HL-60/S4 (cell line): ENCODE measurements at regions not wholly inside any gene's neighbourhood (a gene's known extent, or its start where the extent isn't known, plus 50 kb on each side); places are given as distances from the start of the nearest gene placed in this dataset.

Experiments
- in situ Hi-C: fragments of 300-500 bp; cut with MboI; formaldehyde crosslinking; loops from 2 replicates; pipeline ENCODE4 v1.14.3; 2022; ENCODE audit warnings: low sequenced_read_pairs

- in situ Hi-C loops: loop anchor here (10.0 kb wide), 1 partner anchor 109 kb away; no protein-coding TSS in a partner anchor
Observed at GRCh38 chr6:157755746-157756411, 67.2 kb upstream of the SNX9 start.

GRCh38 chr6:157756708-157757429 lies 66.2 kb upstream of the SNX9 start:
- in situ Hi-C loops: loop anchor here (10.0 kb wide), 1 partner anchor 108 kb away; no protein-coding TSS in a partner anchor

GRCh38 chr6:157757430-157758403 lies 65.3 kb upstream of the SNX9 start:
- in situ Hi-C loops: loop anchor here (10.0 kb wide), 1 partner anchor 107 kb away; no protein-coding TSS in a partner anchor

- in situ Hi-C loops: loop anchor here (10.0 kb wide), 1 partner anchor 106 kb away; no protein-coding TSS in a partner anchor
Observed at GRCh38 chr6:157758516-157759023, 64.5 kb upstream of the SNX9 start.

GRCh38 chr6:157759028-157759427 lies 64.0 kb upstream of the SNX9 start:
- in situ Hi-C loops: loop anchor here (10.0 kb wide), 1 partner anchor 106 kb away; no protein-coding TSS in a partner anchor

DNA sequence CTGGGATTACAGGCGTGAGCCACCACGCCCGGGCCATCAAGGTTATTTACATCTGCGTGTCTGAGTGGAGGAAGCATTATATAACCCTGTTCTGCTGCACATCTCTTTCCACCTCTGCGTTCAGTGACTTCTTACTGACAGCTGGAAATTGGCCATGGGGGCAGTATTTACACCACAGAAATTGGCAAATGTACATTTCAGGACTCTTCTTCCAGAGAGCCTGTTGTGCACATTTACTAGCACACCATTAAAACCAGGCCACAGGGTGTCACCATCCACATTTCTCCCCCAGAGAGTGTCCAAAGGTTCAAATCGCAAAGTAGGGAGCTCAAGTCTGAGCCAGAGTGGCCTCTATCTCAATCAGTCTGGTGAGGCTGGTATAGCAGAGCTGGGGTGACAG lies 62.9 kb upstream of the SNX9 start:
- in situ Hi-C loops: no loop called here

GRCh38 chr6:157760589-157761330 lies 62.3 kb upstream of the SNX9 start:
- in situ Hi-C loops: no loop called here

DNA sequence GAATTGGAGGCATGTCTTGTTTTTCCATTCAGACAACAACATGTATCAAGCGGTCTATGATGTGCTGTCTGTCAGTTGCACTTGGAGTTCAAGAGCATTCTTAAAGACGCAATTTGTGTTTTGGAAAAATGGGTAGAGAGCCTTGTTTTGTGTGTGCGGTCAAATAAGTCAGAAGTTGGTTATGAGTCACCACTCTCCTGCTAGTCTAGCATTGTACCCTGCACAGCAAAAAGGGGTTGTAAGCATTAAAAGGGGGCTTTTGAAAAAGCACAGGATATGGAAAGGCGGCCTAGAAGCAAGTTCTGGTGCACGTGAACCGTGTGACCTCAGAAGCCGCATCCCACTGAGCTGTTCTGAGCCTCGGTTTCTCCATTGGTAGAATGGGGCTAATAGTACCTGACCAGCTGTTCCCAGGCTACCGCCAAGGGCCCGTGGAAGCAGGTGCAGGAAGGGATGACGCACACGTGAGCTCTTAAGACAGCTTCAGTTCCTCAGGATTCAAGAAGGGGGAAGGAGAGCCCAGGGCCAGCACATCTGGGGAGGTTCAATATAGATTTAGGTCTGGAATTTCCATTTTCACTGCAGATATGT lies 61.6 kb upstream of the SNX9 start:
- in situ Hi-C loops: no loop called here

GRCh38 chr6:157761926-157762325 lies 61.1 kb upstream of the SNX9 start:
- in situ Hi-C loops: no loop called here

- in situ Hi-C loops: no loop called here
Observed at GRCh38 chr6:157762636-157763035, 60.4 kb upstream of the SNX9 start.

- in situ Hi-C loops: no loop called here
Observed at GRCh38 chr6:157763129-157763903, 59.7 kb upstream of the SNX9 start.

DNA sequence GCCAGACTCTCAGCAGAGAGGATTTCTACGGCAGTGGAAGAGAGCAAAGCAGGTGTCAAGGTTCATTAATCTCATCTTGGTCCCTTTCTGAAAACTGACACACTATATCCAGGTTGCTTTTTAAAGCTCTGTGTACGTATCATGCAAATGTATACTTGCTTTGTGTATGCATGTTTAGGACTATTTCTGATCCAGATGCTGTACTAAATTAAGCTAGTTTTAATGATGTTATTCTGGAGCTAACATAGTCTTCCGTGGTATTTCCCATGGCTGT lies 59.2 kb upstream of the SNX9 start:
- in situ Hi-C loops: no loop called here

DNA sequence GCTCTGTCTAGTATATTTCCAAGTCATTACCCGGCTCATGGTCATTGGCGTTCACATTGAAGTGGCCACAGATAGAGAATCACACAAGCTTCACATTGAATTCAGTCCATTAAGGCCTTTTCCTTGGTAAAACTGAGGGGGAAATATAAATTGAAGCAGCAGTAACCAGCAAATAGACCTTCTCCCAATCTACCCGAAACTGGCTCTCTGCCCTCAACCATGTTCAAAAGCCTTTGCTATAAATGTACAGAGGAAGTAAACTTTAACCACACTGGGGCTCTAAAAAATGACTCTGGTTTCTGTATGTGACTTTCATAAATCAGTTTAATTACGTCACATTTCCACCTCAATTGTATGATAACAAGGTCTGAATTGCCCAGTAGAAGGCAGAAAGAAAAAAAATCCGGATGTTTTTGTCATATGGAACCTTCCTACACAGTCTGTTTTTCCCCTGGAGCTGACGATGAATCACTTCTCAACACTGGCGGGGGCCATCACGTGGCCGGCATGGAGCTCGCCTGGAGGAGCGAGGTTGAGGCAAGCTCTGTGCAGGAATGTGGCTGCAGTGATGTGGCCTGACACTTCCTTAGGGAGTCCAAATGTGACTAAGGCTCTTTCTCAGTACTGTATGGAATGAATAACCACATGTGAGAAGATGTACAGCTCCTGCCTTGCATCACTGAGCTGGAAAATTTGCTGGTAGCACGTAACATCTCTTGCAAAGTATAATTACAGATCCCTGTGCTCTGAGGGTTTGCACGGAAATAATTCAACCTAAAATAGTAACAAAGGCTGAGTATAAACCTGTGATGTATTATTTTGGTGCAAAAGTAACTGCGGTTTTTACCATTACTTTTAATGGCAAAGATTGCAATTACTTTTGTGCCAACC lies 58.6 kb upstream of the SNX9 start:
- in situ Hi-C loops: no loop called here

- in situ Hi-C loops: no loop called here
Observed at GRCh38 chr6:157766901-157767774, 55.9 kb upstream of the SNX9 start.

DNA sequence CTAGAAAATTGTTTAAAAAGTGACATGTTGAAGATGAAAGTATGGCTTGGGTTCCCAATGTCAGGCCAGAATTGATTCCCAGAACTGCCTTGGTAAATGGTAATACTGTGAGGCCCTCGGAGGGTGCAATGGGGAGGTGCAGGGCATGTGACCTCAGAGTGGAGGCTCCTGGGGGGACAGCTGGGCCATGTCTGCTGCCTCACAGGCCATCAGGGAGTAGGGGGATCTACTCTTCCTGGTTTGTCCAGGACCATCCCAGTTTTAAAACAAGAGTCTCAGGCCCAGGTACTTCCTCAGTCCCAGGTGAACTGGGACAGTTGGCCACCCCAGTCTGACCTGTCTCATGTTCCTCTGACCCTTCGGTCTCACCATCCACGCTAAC lies 55.3 kb upstream of the SNX9 start:
- in situ Hi-C loops: no loop called here

GRCh38 chr6:157768304-157768703 lies 54.7 kb upstream of the SNX9 start:
- in situ Hi-C loops: no loop called here

DNA sequence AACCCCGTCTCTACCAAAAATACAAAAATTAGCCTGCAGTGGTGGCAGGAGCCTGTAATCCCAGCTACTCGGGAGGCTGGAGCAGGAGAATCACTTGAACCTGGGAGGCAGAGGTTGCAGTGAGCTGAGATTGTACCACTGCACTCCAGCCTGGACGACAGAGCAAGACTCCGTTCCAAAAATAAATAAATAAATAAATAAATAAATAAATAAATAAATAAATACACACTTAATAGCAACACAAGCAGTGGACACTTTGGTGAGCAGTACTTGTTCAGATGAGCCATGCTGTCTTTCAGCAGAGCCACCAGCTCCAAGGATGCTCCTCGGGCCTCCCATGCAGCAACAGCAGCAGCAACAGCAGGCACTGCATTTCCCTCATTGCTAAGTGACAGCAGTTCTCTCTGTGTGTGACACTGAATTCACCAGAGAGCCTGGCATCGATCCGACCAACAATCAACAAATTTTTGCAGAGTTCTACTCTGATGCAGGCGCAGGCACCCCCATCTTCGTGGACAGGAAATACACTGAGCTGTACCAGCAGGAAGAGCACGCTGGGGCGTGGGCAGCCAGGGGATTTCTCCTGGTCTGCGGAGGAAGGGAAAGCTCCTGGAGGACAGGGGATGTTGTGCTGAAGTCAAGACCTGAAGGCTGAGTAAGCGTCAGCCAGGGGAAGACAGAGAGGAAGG lies 54.0 kb upstream of the SNX9 start:
- in situ Hi-C loops: no loop called here
